CD14-positive monocyte (primary cell): ENCODE measurements at regions not wholly inside any gene's neighbourhood (a gene's known extent, or its start where the extent isn't known, plus 50 kb on each side); places are given as distances from the start of the nearest gene placed in this dataset.

Experiments used
- DNase-seq, 3 donors: peaks; one replicate each; pipeline ENCODE4 v3.0.0-alpha.2; 2011 to 2022
- H2AFZ ChIP-seq: 2 replicates; pipeline ENCODE4 v1.6.0; 2012; ENCODE audit warnings: mild to moderate bottlenecking, low read depth, low read length, inconsistent platforms; ENCODE audit not compliant: insufficient read depth, poor library complexity, severe bottlenecking
- H3K27ac ChIP-seq, 2 donors: 1 replicate in 1 of 2; 2 replicates in 1 of 2; pipeline ENCODE4 v1.5.1; 2012 to 2013; ENCODE audit warnings: low read length in 2 of 2, control low read depth in 1 of 2, inconsistent platforms in 1 of 2, low read depth in 1 of 2, mild to moderate bottlenecking in 1 of 2
- H3K27me3 ChIP-seq, 2 donors: one replicate each; pipeline versions ENCODE4 v1.6.0 to v1.6.1; 2011 to 2013; ENCODE audit warnings: low read length in 2 of 2; ENCODE audit not compliant: control insufficient read depth in 2 of 2, insufficient read depth in 2 of 2
- H3K36me3 ChIP-seq, 2 donors: replicated peaks in 1 of 2; 1 replicate in 1 of 2; 2 replicates in 1 of 2; pipeline versions ENCODE4 v1.5.1 to v1.6.1; 2012 to 2013; ENCODE audit warnings: low read length in 2 of 2, control low read depth in 1 of 2, inconsistent platforms in 1 of 2, mild to moderate bottlenecking in 1 of 2; ENCODE audit not compliant: insufficient read depth in 2 of 2, control insufficient read depth in 1 of 2
- H3K4me1 ChIP-seq, 2 donors: 1 replicate in 1 of 2; 2 replicates in 1 of 2; pipeline versions ENCODE4 v1.5.1 to v1.6.1; 2012 to 2013; ENCODE audit warnings: low read length in 2 of 2, control low read depth in 1 of 2, inconsistent platforms in 1 of 2, mild to moderate bottlenecking in 1 of 2, moderate library complexity in 1 of 2; ENCODE audit not compliant: insufficient read depth in 2 of 2, control insufficient read depth in 1 of 2
- H3K4me2 ChIP-seq: replicated peaks from 2 replicates; pipeline ENCODE3; 2012; ENCODE audit warnings: low read length, moderate library complexity, mild to moderate bottlenecking; ENCODE audit not compliant: poor library complexity, severe bottlenecking; ENCODE audit errors: extremely low read depth
- H3K4me3 ChIP-seq, 3 experiments: fragments of 200-600 bp in 1 of 3; sonication (generic) in 1 of 3; replicated peaks in 1 of 3; 1 replicate in 2 of 3; 2 replicates in 1 of 3; pipeline ENCODE4 v1.5.1; 2011 to 2013; ENCODE audit warnings: low read length in 3 of 3, mild to moderate bottlenecking in 3 of 3, control low read depth in 2 of 3, low read depth in 2 of 3, inconsistent platforms in 1 of 3, moderate library complexity in 1 of 3
- H3K79me2 ChIP-seq: 2 replicates; pipeline ENCODE4 v1.6.0; 2012; ENCODE audit warnings: mild to moderate bottlenecking, control low read depth, inconsistent platforms, low read length, moderate library complexity; ENCODE audit not compliant: insufficient read depth
- H3K9ac ChIP-seq: 2 replicates; pipeline ENCODE4 v1.6.0; 2017; ENCODE audit warnings: low read length, mild to moderate bottlenecking; ENCODE audit not compliant: insufficient read depth, poor library complexity, severe bottlenecking
- H3K9me3 ChIP-seq, 2 donors: replicated peaks in 1 of 2; 1 replicate in 1 of 2; 2 replicates in 1 of 2; pipeline versions ENCODE4 v1.5.1 to v1.6.1; 2012 to 2013; ENCODE audit warnings: low read length in 2 of 2, control low read depth in 1 of 2; ENCODE audit not compliant: control insufficient read depth in 1 of 2, insufficient read depth in 1 of 2
- H4K20me1 ChIP-seq: 2 replicates; pipeline ENCODE4 v1.6.0; 2012; ENCODE audit warnings: mild to moderate bottlenecking, low read length, control low read depth, moderate library complexity; ENCODE audit not compliant: insufficient read depth
- H3K27ac Mint-ChIP-seq, 7 donors: one replicate each; pipeline ENCODE4 v1.8.0; 2020; ENCODE audit warnings: mild to moderate bottlenecking in 7 of 7, mixed read lengths in 7 of 7, moderate library complexity in 6 of 7, inconsistent platforms in 2 of 7
- H3K27me3 Mint-ChIP-seq, 3 donors: one replicate each; pipeline ENCODE4 v1.8.0; 2021 to 2022; ENCODE audit warnings: low read depth in 3 of 3, mild to moderate bottlenecking in 3 of 3, mixed read lengths in 3 of 3, moderate library complexity in 3 of 3, inconsistent platforms in 1 of 3
- H3K36me3 Mint-ChIP-seq, 2 donors: one replicate each; pipeline ENCODE4 v1.8.0; 2020; ENCODE audit warnings: mixed read lengths in 2 of 2, inconsistent platforms in 1 of 2, mild to moderate bottlenecking in 1 of 2
- H3K4me1 Mint-ChIP-seq: one replicate; pipeline ENCODE4 v1.8.0; 2020; ENCODE audit warnings: mild to moderate bottlenecking, mixed read lengths
- H3K4me3 Mint-ChIP-seq, 2 donors: one replicate each; pipeline ENCODE4 v1.8.0; 2020; ENCODE audit warnings: mild to moderate bottlenecking in 2 of 2, mixed read lengths in 2 of 2, moderate library complexity in 1 of 2
- H3K9me3 Mint-ChIP-seq, 7 donors: one replicate each; pipeline ENCODE4 v1.8.0; 2020 to 2022; ENCODE audit warnings: mixed read lengths in 7 of 7, mild to moderate bottlenecking in 6 of 7, moderate library complexity in 6 of 7, inconsistent platforms in 2 of 7
- CTCF ChIP-seq: fragments of 200-600 bp; IDR thresholded peaks from one replicate; pipeline ENCODE4 v1.8.0; 2022; ENCODE audit warnings: antibody characterized with exemption, mild to moderate bottlenecking
- WGBS: methylation state at CpG from one replicate; pipeline ENCODE4 v1.1.5; 2013; ENCODE audit warnings: missing lambda C conversion rate; ENCODE audit not compliant: insufficient coverage; 5-methylcytosine and 5-hydroxymethylcytosine counted together
- intact Hi-C, 2 donors: fragments of 100-400 bp; cut with micrococcal nuclease; formaldehyde crosslinking; loops; one replicate each; pipeline versions ENCODE4 v1.15.0 to v1.15.1; 2023

- Mint-ChIP-seq H3K9me3 (peaks cover 0 to 5% (median 2%) of the 10 kb centered on the region in 7 donors), H3K4me3 (no peak overlapping the region), H3K27me3 (peaks cover 0 to 1% (median 0%) of the 10 kb centered on the region in 3 donors), H3K27ac (no peak overlapping the region), H3K4me1 (no peaks in the 10 kb centered on the region), H3K36me3 (no peaks in the 10 kb centered on the region)
- H3K27me3 ChIP-seq, result no peaks in the 10 kb centered on the region
- no peak overlapping the region for H3K9ac ChIP-seq
- TF ChIP-seq CTCF, result no peak
- no peak for DNase-seq
- no peak overlapping the region for H3K27ac ChIP-seq
- H2AFZ ChIP-seq, result no peak overlapping the region
- no peaks in the 10 kb centered on the region for H3K36me3 ChIP-seq
- no peak overlapping the region for H3K4me2 ChIP-seq
- no peaks in the 10 kb centered on the region for H3K79me2 ChIP-seq
- intact Hi-C loops, result no loop called here
- H3K4me1 ChIP-seq, result no peaks in the 10 kb centered on the region
- H4K20me1 ChIP-seq, result no peaks in the 10 kb centered on the region
- no peak overlapping the region for H3K4me3 ChIP-seq
- 95% methylated on average over 2 of the region's 3 CpGs for WGBS
- H3K9me3 ChIP-seq, result no peaks in the 10 kb centered on the region
Observed at GRCh38 chr16:59161679-59162078, 427.6 kb upstream of the GOT2 start.

GRCh38 chr16:59154295-59154694 is 420.2 kb upstream of the GOT2 start:
- TF ChIP-seq CTCF, result no peak
- H4K20me1 ChIP-seq, result no peaks in the 10 kb centered on the region
- H3K27ac Mint-ChIP-seq, result no peak overlapping the region
- H3K4me3 ChIP-seq, result no peak overlapping the region
- no peak overlapping the region for H3K9ac ChIP-seq
- H2AFZ ChIP-seq, result no peak overlapping the region
- H3K27ac ChIP-seq, result no peak overlapping the region
- WGBS, result no CpG with 5 or more reads among the region's 1 CpG
- peaks cover 0 to 7% (median 3%) of the 10 kb centered on the region in 7 donors for H3K9me3 Mint-ChIP-seq
- no peaks in the 10 kb centered on the region for H3K4me1 Mint-ChIP-seq
- intact Hi-C loops, result no loop called here
- no peaks in the 10 kb centered on the region for H3K36me3 Mint-ChIP-seq
- no peaks in the 10 kb centered on the region for H3K27me3 Mint-ChIP-seq
- H3K4me3 Mint-ChIP-seq, result no peak overlapping the region
- H3K4me2 ChIP-seq, result no peak overlapping the region
- H3K9me3 ChIP-seq, result no peaks in the 10 kb centered on the region
- H3K4me1 ChIP-seq, result no peaks in the 10 kb centered on the region
- no peaks in the 10 kb centered on the region for H3K36me3 ChIP-seq
- no peak for DNase-seq
- H3K79me2 ChIP-seq, result no peaks in the 10 kb centered on the region
- no peaks in the 10 kb centered on the region for H3K27me3 ChIP-seq
